HL-60 (cell line): ENCODE measurements at regions not wholly inside any gene's neighbourhood (a gene's known extent, or its start where the extent isn't known, plus 50 kb on each side); places are given as distances from the start of the nearest gene placed in this dataset.

Source experiments
- DNase-seq, 2 experiments: peaks; one replicate each; pipeline ENCODE4 v3.0.0-alpha.2; 2010 to 2020; ENCODE audit warnings: low read depth in 1 of 2, low spot score in 1 of 2
- H3K27ac ChIP-seq: fragments of 250-450 bp; sonication (Bioruptor Pico); replicated peaks from 2 replicates; pipeline ENCODE4 v1.5.1; 2020; ENCODE audit warnings: mild to moderate bottlenecking, moderate library complexity
- H3K27me3 ChIP-seq: fragments of 250-450 bp; sonication (Bioruptor Pico); 2 replicates; pipeline ENCODE4 v1.5.1; 2021; ENCODE audit warnings: mild to moderate bottlenecking, moderate library complexity; ENCODE audit not compliant: insufficient read depth, poor library complexity, severe bottlenecking
- H3K4me3 ChIP-seq: replicated peaks from 2 replicates; pipeline ENCODE4 v1.5.1; 2011; ENCODE audit warnings: mild to moderate bottlenecking, control low read depth, low read length; ENCODE audit not compliant: insufficient read depth
- CTCF ChIP-seq: IDR thresholded peaks from one replicate; pipeline ENCODE4 v1.5.1; 2011; ENCODE audit warnings: low read length, control low read depth, inconsistent platforms; ENCODE audit not compliant: insufficient read depth
- GABPA ChIP-seq: IDR thresholded peaks from 2 replicates; pipeline ENCODE4 v1.6.1; 2012; ENCODE audit warnings: low read depth
- POLR2AphosphoS5 ChIP-seq: IDR thresholded peaks from 2 replicates; pipeline ENCODE4 v1.6.1; 2012; ENCODE audit warnings: low read depth
- REST ChIP-seq: IDR thresholded peaks from 2 replicates; pipeline ENCODE4 v1.6.1; 2012; ENCODE audit warnings: low read depth; ENCODE audit not compliant: insufficient replicate concordance
- SPI1 ChIP-seq: IDR thresholded peaks from 2 replicates; pipeline ENCODE4 v1.6.1; 2012; ENCODE audit warnings: low read depth, mild to moderate bottlenecking, borderline replicate concordance

- no peak for DNase-seq
- H3K27me3 ChIP-seq, result no peaks in the 10 kb centered on the region
- H3K4me3 ChIP-seq, result no peak overlapping the region
- H3K27ac ChIP-seq, result no peak overlapping the region
- TF ChIP-seq POLR2AphosphoS5, result no peak
- TF ChIP-seq CTCF, result no peak
Observed at GRCh38 chr1:190847166-190847565, 369.5 kb upstream of the BRINP3 start.

DNA sequence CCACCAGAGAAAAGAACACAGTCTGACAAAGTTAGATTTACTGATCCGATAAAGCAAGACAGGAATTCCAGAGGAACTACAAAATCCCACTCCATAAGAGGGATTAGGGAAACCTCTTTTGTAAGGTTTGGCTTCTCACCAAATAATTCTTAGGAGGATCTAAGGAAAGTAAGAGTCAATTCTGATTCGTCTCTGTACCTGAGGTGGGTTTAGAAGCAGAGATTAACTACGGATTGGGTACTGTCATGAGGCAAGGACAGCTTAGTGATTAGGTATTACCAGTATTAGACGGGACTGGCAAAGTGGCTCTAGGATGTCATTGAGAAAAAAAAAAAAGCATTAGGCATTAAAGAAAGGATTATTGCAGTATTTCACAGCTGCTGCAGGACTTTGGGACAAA is 371.7 kb upstream of the BRINP3 start:
- Histone ChIP-seq H3K27ac (no peak overlapping the region), H3K27me3 (no peaks in the 10 kb centered on the region), H3K4me3 (no peak overlapping the region)
- DNase-seq, result no peak
- no peak for TF ChIP-seq REST
- no peak for TF ChIP-seq POLR2AphosphoS5
- TF ChIP-seq GABPA, result no peak
- no peak for TF ChIP-seq CTCF
- no peak for TF ChIP-seq SPI1

GRCh38 chr1:190852611-190853010 is 374.9 kb upstream of the BRINP3 start:
- no peak overlapping the region for H3K4me3 ChIP-seq
- no peak for DNase-seq
- TF ChIP-seq POLR2AphosphoS5 (no peak), SPI1 (no peak), CTCF (no peak), REST (no peak), GABPA (no peak)
- no peaks in the 10 kb centered on the region for H3K27me3 ChIP-seq
- H3K27ac ChIP-seq, result no peak overlapping the region

GRCh38 chr1:190858140-190858539 is 380.5 kb upstream of the BRINP3 start:
- H3K27me3 ChIP-seq, result no peaks in the 10 kb centered on the region
- no peak for DNase-seq
- no peak overlapping the region for H3K27ac ChIP-seq

More at GRCh38 chr1:190858140-190858539, 380.5 kb upstream of the BRINP3 start:
- no peak for TF ChIP-seq GABPA
- no peak for TF ChIP-seq POLR2AphosphoS5
- no peak for TF ChIP-seq SPI1
- no peak for TF ChIP-seq CTCF
- TF ChIP-seq REST, result no peak
- no peak overlapping the region for H3K4me3 ChIP-seq
